VCaP (cell line): ENCODE measurements at regions not wholly inside any gene's neighbourhood (a gene's known extent, or its start where the extent isn't known, plus 50 kb on each side); places are given as distances from the start of the nearest gene placed in this dataset.

ENCODE experiments used
- H3K27ac ChIP-seq: fragments of 450-650 bp; 2 replicates; pipeline ENCODE4 v1.5.1; 2017
- CTCF ChIP-seq: fragments of 450-650 bp; conservative IDR thresholded peaks from 2 replicates; pipeline ENCODE4 v1.5.1; 2017; ENCODE audit warnings: mild to moderate bottlenecking, moderate library complexity

- H3K27ac ChIP-seq = no peak overlapping the region
- TF ChIP-seq CTCF = no peak
Measured at GRCh38 chr11:127711748-127712147, 711.2 kb upstream of the KIRREL3 start.

- H3K27ac ChIP-seq = no peak overlapping the region
- no peak for TF ChIP-seq CTCF
Measured at GRCh38 chr11:127710831-127711230, 710.3 kb upstream of the KIRREL3 start.

GRCh38 chr11:127709960-127710359 is 709.4 kb upstream of the KIRREL3 start:
- TF ChIP-seq CTCF = no peak
- no peak overlapping the region for H3K27ac ChIP-seq

- no peak for TF ChIP-seq CTCF
- H3K27ac ChIP-seq = no peak overlapping the region
Measured at GRCh38 chr11:127693686-127694085, 693.1 kb upstream of the KIRREL3 start.

- no peak overlapping the region for H3K27ac ChIP-seq
- TF ChIP-seq CTCF = no peak
Measured at GRCh38 chr11:127683321-127683720, 682.8 kb upstream of the KIRREL3 start.

GRCh38 chr11:127679816-127680545 is 679.4 kb upstream of the KIRREL3 start:
- no peak overlapping the region for H3K27ac ChIP-seq
- TF ChIP-seq CTCF = no peak

GRCh38 chr11:127678631-127679030 is 678.1 kb upstream of the KIRREL3 start:
- H3K27ac ChIP-seq = no peak overlapping the region
- TF ChIP-seq CTCF = no peak
